Spleen (tissue), 11 donors: ENCODE measurements at regions not wholly inside any gene's neighbourhood (a gene's known extent, or its start where the extent isn't known, plus 50 kb on each side); places are given as distances from the start of the nearest gene placed in this dataset.

Experiments
- DNase-seq: peaks from one replicate; pipeline ENCODE4 v3.0.0-alpha.2; 2020
- H3K27ac ChIP-seq, 8 donors: fragments of 200-600 bp; sonication (generic) in 7 of 8; 1 replicate in 4 of 8; 2 replicates in 4 of 8; pipeline versions ENCODE4 v1.5.0 to v1.8.0; 2016 to 2021; ENCODE audit warnings: inconsistent platforms in 4 of 8, mild to moderate bottlenecking in 4 of 8, moderate library complexity in 1 of 8
- H3K27me3 ChIP-seq, 7 donors: fragments of 200-600 bp; sonication (generic) in 6 of 7; replicated peaks in 1 of 7; 1 replicate in 4 of 7; 2 replicates in 3 of 7; pipeline versions ENCODE4 v1.5.0 to v1.8.0; 2016 to 2021; ENCODE audit warnings: inconsistent platforms in 3 of 7, mild to moderate bottlenecking in 1 of 7
- H3K36me3 ChIP-seq, 6 donors: fragments of 200-600 bp; sonication (generic) in 5 of 6; 1 replicate in 4 of 6; 2 replicates in 2 of 6; pipeline versions ENCODE4 v1.5.0 to v1.8.0; 2016 to 2021; ENCODE audit warnings: inconsistent platforms in 2 of 6
- H3K4me1 ChIP-seq, 6 donors: fragments of 200-600 bp; sonication (generic) in 5 of 6; 1 replicate in 3 of 6; 2 replicates in 3 of 6; pipeline versions ENCODE4 v1.5.0 to v1.8.0; 2016 to 2021; ENCODE audit warnings: inconsistent platforms in 3 of 6
- H3K4me3 ChIP-seq, 8 donors: fragments of 200-600 bp; sonication (generic) in 7 of 8; 1 replicate in 4 of 8; 2 replicates in 4 of 8; pipeline versions ENCODE4 v1.5.0 to v1.8.0; 2016 to 2021; ENCODE audit warnings: inconsistent platforms in 4 of 8, mild to moderate bottlenecking in 4 of 8, moderate library complexity in 2 of 8
- H3K9me3 ChIP-seq, 8 donors: fragments of 200-600 bp; sonication (generic) in 7 of 8; 1 replicate in 4 of 8; 2 replicates in 4 of 8; pipeline versions ENCODE4 v1.5.0 to v1.8.0; 2016 to 2021; ENCODE audit warnings: inconsistent platforms in 4 of 8
- CTCF ChIP-seq, 11 experiments: fragments of 200-600 bp in 7 of 11; fragments of 450-650 bp in 4 of 11; sonication (generic) in 4 of 11; IDR thresholded peaks in 8 of 11; conservative IDR thresholded peaks in 3 of 11; 1 replicate in 7 of 11; 2 replicates in 4 of 11; pipeline versions ENCODE4 v1.4.0 to v1.8.0; 2016 to 2021; ENCODE audit warnings: antibody characterized with exemption in 11 of 11, inconsistent platforms in 4 of 11, mild to moderate bottlenecking in 1 of 11
- POLR2A ChIP-seq, 3 donors: fragments of 450-650 bp; IDR thresholded peaks; one replicate each; pipeline ENCODE4 v1.5.1; 2017; ENCODE audit warnings: antibody characterized with exemption in 3 of 3, mild to moderate bottlenecking in 1 of 3
- POLR2AphosphoS5 ChIP-seq, 3 donors: sonication (generic); formaldehyde crosslinking; IDR thresholded peaks; one replicate each; pipeline ENCODE4 v1.5.1; 2017; ENCODE audit warnings: antibody characterized with exemption in 3 of 3
- WGBS, 5 donors: extraction: QIAGEN DNeasy Blood & Tissue Kit in 3 of 5; methylation state at CpG; one replicate each; pipeline versions ENCODE4 v1.1.5 to v1.1.7; 2013 to 2018; 5-methylcytosine and 5-hydroxymethylcytosine counted together
- intact Hi-C: fragments of 100-400 bp; cut with DNase I; formaldehyde crosslinking; loops from one replicate; pipeline ENCODE4 v1.15.0; 2023; ENCODE audit warnings: low total_unique reads
- donor health status: healthy with polysubstance abuse.
- donor health status: DM: no; HTN: no; CAD: no; lungs with moderate emphysema.
- donor health status: DM: no; HTN: no; CAD: no.
- donor health status: Bipolar disorder and iron deficiency.
- donor health status: healthy.
- donor health status: DM: no; HTN: no; CAD: no.
- donor health status: DM: yes; HTN: yes; CAD: no.

GRCh38 chr17:70648166-70648565, 478.8 kb downstream of the KCNJ2 start:
- H3K36me3 ChIP-seq, result no peaks in the 10 kb centered on the region
- no peak overlapping the region for H3K27ac ChIP-seq
- peaks cover 0 to 9% (median 7%) of the 10 kb centered on the region in 8 donors for H3K9me3 ChIP-seq
- H3K27me3 ChIP-seq, result peaks cover 0 to 3% (median 0%) of the 10 kb centered on the region in 7 donors
- no peak for DNase-seq
- H3K4me3 ChIP-seq, result no peak overlapping the region
- intact Hi-C loops, result no loop called here
- no peaks in the 10 kb centered on the region for H3K4me1 ChIP-seq
- no peak for TF ChIP-seq POLR2AphosphoS5 (IDR thresholded peaks at IDR 0.05)
- no peak for TF ChIP-seq POLR2A (IDR thresholded peaks at IDR 0.05)
- TF ChIP-seq CTCF (IDR thresholded peaks at IDR 0.05 in 8 of 11, conservative IDR thresholded peaks at IDR 0.05 in 3 of 11), result no peak

- intact Hi-C loops, result no loop called here
- Histone ChIP-seq H3K27ac (no peak overlapping the region), H3K4me3 (no peak overlapping the region), H3K9me3 (no peaks in the 10 kb centered on the region), H3K27me3 (peaks cover 0 to 3% (median 0%) of the 10 kb centered on the region in 7 donors), H3K36me3 (no peaks in the 10 kb centered on the region), H3K4me1 (no peaks in the 10 kb centered on the region)
- no peak for DNase-seq
- TF ChIP-seq CTCF (IDR thresholded peaks at IDR 0.05 in 8 of 11, conservative IDR thresholded peaks at IDR 0.05 in 3 of 11), result no peak
- TF ChIP-seq POLR2AphosphoS5 (IDR thresholded peaks at IDR 0.05), result no peak
- no peak for TF ChIP-seq POLR2A (IDR thresholded peaks at IDR 0.05)
- WGBS, 5 donors, result 80 to 94% (median 83%) methylated on average over 3 of the region's 3 CpGs
These were observed 484.5 kb downstream of the KCNJ2 start for GRCh38 chr17:70653850-70654249.

GRCh38 chr17:70654706-70655105, 485.4 kb downstream of the KCNJ2 start:
- Histone ChIP-seq H3K27me3 (peaks cover 0 to 3% (median 0%) of the 10 kb centered on the region in 7 donors), H3K27ac (no peak overlapping the region), H3K36me3 (no peaks in the 10 kb centered on the region), H3K4me1 (no peaks in the 10 kb centered on the region), H3K9me3 (no peaks in the 10 kb centered on the region), H3K4me3 (no peak overlapping the region)
- 62 to 86% (median 71%) methylated on average over 3 of the region's 3 CpGs for WGBS, 5 donors
- no peak for TF ChIP-seq POLR2A (IDR thresholded peaks at IDR 0.05)
- TF ChIP-seq POLR2AphosphoS5 (IDR thresholded peaks at IDR 0.05), result no peak
- TF ChIP-seq CTCF (IDR thresholded peaks at IDR 0.05 in 8 of 11, conservative IDR thresholded peaks at IDR 0.05 in 3 of 11), result no peak
- DNase-seq, result no peak
- intact Hi-C loops, result no loop called here

GRCh38 chr17:70655176-70655958, 486.0 kb downstream of the KCNJ2 start:
- Histone ChIP-seq H3K4me1 (no peaks in the 10 kb centered on the region), H3K4me3 (no peak overlapping the region), H3K27ac (no peak overlapping the region), H3K27me3 (peaks cover 0 to 3% (median 0%) of the 10 kb centered on the region in 7 donors), H3K9me3 (no peaks in the 10 kb centered on the region), H3K36me3 (no peaks in the 10 kb centered on the region)
- DNase-seq, result no peak
- intact Hi-C loops, result no loop called here
- TF ChIP-seq POLR2AphosphoS5 (IDR thresholded peaks at IDR 0.05), result no peak
- TF ChIP-seq POLR2A (IDR thresholded peaks at IDR 0.05), result no peak
- no peak for TF ChIP-seq CTCF (IDR thresholded peaks at IDR 0.05 in 8 of 11, conservative IDR thresholded peaks at IDR 0.05 in 3 of 11)
- WGBS, 5 donors, result 81 to 91% (median 87%) methylated on average over 2 of the region's 2 CpGs
